22Rv1 (cell line): ENCODE measurements at regions not wholly inside any gene's neighbourhood (a gene's known extent, or its start where the extent isn't known, plus 50 kb on each side); places are given as distances from the start of the nearest gene placed in this dataset.

ENCODE experiments used
- H3K27ac ChIP-seq: fragments of 450-650 bp; 2 replicates; pipeline ENCODE4 v1.5.1; 2017
- ZFX ChIP-seq: fragments of 450-650 bp; IDR thresholded peaks from 2 replicates; pipeline ENCODE4 v1.6.1; 2017; ENCODE audit warnings: antibody characterized with exemption, borderline replicate concordance
- TF ChIP-seq, protein P1 (sequence below): fragments of 450-650 bp; IDR thresholded peaks from 2 replicates; pipeline ENCODE4 v1.5.1; 2017; ENCODE audit warnings: mild to moderate bottlenecking

GRCh38 chr7:25294624-25295023 lies 66.3 kb upstream of the NPVF start:
- TF ChIP-seq ZFX, result no peak
- TF ChIP-seq, protein P1, sequence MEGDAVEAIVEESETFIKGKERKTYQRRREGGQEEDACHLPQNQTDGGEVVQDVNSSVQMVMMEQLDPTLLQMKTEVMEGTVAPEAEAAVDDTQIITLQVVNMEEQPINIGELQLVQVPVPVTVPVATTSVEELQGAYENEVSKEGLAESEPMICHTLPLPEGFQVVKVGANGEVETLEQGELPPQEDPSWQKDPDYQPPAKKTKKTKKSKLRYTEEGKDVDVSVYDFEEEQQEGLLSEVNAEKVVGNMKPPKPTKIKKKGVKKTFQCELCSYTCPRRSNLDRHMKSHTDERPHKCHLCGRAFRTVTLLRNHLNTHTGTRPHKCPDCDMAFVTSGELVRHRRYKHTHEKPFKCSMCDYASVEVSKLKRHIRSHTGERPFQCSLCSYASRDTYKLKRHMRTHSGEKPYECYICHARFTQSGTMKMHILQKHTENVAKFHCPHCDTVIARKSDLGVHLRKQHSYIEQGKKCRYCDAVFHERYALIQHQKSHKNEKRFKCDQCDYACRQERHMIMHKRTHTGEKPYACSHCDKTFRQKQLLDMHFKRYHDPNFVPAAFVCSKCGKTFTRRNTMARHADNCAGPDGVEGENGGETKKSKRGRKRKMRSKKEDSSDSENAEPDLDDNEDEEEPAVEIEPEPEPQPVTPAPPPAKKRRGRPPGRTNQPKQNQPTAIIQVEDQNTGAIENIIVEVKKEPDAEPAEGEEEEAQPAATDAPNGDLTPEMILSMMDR, result no peak
- no peak overlapping the region for H3K27ac ChIP-seq

DNA sequence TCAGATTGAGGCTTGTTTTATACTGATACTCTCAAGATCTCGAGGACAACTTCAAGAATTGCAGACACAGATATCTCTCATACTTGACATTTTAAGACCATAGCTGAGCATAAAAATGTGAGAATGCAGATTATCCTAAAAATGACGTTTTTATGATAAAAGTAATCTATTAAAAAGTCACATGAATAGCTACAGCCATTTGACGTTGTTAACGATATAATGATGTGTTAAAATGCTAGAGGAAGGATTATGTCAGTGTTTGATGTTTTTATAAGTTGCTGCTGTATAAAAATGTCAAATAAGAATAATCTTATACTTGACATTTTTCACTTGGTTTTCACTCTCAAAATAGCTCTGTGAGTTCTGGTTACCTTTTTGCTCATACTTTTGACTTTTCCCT lies 67.1 kb upstream of the NPVF start:
- TF ChIP-seq ZFX, result no peak
- TF ChIP-seq, protein P1, result no peak
- H3K27ac ChIP-seq, result no peak overlapping the region

DNA sequence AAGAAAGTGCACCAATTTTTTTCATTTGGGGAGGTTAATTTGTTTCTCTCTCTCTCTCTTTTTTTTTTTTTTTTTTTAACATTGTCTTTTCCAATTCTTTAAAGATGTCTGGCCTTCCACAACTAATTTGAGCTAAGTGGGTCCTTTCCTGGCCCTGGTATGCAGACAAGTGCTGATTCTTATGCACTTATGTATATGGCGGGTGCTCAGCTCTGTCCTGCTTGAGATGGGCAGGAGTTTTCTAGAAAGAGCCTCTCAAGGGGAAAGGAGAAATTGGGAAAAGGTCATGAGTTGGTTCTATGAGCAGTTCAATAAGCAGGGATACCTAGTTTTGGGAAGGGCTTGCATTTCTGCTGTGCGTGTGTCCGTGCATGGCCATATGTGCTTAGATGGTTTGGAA lies 67.8 kb upstream of the NPVF start:
- no peak for TF ChIP-seq ZFX
- TF ChIP-seq, protein P1, result no peak
- no peak overlapping the region for H3K27ac ChIP-seq

DNA sequence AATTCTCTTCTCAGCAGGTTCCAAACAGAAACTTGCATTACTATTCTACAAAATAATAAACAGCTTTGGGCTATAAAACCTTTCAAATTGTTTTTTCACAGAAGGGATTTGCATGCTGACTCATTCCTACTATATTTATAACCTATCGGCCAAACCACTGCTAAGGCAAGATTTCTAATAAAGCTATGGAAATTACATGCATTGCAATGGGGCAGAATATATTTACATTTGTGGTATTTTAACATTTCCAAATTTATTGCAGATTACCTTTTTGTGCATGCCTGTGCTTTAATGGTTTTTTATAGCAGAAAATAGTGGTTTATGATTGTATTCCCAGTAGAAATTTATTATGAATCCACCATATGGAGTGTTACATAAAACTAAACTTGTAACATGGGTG lies 69.0 kb upstream of the NPVF start:
- no peak overlapping the region for H3K27ac ChIP-seq
- TF ChIP-seq, protein P1, result no peak
- no peak for TF ChIP-seq ZFX

- no peak for TF ChIP-seq ZFX
- TF ChIP-seq, protein P1, result no peak
- no peak overlapping the region for H3K27ac ChIP-seq
Measured at GRCh38 chr7:25303281-25304181, 75.2 kb upstream of the NPVF start.

- TF ChIP-seq, protein P1, result no peak
- TF ChIP-seq ZFX, result no peak
- H3K27ac ChIP-seq, result no peak overlapping the region
Measured at GRCh38 chr7:25304691-25305090, 76.4 kb upstream of the NPVF start.

DNA sequence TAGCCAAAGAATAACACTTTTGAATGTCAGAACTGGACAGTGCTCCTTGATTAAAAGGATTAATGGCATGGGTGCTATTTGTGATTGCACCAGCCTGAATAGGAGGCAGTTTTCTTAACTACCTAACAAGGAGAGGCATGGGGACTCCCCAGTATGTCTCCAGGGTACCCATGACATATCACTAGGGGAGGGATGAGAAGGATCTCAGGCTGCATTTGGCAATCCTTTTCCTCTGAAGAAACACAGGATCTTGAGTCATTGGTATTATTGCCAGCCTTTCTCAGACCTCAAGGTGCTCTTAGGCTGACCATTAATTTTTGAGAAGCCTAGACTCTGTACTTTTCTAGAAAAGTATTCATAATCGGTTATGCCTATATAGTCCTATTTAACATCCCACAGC lies 77.5 kb upstream of the NPVF start:
- no peak for TF ChIP-seq ZFX
- TF ChIP-seq, protein P1, result no peak
- H3K27ac ChIP-seq, result no peak overlapping the region
